Activated CD4-positive, alpha-beta T cell treated with anti-CD3 and anti-CD28 coated beads, Interleukin-2, amount 50 U/mL, for 48 hours (primary cell): ENCODE measurements at regions not wholly inside any gene's neighbourhood (a gene's known extent, or its start where the extent isn't known, plus 50 kb on each side); places are given as distances from the start of the nearest gene placed in this dataset.
"Not testable (repeated sequence)": the region's sequence is repeated elsewhere in the genome, so short reads cannot be mapped to it uniquely, and the experiment has no call there.

Source experiments
- DNase-seq, 2 experiments: peaks; one replicate each; pipeline ENCODE4 v3.0.0-alpha.2; 2020

DNA sequence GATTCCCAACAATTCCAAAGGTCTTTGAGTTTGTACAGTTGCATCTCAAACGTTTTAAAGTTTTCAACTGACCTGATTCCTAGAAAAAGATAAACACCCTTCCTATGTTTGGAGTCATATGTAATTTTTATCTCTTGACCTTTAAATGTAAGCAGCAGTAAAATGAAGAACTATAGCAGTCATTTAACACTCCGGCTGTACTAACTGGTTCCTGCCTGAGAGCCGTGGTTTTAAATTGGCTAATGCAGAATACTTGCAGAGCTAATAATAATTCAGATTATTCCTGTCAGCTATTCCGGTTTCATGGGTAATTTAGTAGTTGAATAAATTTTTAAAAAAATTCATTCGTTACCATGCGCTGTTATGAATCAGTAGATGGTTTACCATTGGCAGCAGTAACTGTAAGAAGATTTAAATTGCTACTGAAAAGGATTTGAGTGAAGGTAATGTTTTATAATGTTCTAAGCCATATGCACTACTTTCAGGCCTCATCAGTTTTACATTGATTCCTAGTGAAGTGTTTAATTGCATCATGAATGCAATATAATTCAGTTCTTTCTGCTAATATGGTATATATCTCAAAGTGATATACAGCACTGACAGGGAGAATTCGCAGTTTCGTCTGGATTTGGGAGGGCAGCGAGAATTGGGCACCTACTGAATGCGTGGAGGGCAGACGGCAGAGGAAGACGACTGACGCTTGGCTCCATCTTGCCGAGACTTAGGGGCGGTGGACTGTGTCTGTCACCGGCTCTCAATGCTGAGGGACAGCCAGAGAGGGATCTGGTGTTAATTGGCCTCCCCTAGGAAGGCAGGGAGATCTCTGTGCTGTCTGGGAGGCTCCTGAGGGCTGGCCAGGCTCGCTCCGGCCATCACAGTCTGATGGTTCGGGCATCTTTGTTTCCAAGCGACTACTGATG is 217.7 kb downstream of the PHETA1 start:
- DNase-seq = no peak

GRCh38 chr12:111150360-111150759 is 218.5 kb downstream of the PHETA1 start:
- no peak for DNase-seq

DNA sequence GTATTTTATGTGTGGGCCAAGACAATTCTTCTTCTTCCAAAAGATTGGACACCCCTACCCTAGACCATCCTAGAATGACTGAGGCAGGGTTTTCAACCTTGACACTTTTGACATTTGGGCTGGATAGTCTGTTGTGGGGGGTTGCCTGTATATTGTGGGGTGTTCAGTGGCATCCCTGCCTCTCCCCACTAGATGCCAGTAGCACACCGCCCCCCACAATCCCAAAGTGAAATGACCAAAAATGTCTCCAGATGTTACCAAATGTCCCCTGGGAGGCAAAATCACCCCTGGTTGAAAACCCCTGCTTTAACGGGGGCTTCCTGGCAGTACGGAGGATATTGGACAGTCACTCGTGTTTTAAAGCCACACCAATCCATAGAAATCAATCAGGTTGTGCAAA is 219.6 kb downstream of the PHETA1 start:
- no peak for DNase-seq

DNA sequence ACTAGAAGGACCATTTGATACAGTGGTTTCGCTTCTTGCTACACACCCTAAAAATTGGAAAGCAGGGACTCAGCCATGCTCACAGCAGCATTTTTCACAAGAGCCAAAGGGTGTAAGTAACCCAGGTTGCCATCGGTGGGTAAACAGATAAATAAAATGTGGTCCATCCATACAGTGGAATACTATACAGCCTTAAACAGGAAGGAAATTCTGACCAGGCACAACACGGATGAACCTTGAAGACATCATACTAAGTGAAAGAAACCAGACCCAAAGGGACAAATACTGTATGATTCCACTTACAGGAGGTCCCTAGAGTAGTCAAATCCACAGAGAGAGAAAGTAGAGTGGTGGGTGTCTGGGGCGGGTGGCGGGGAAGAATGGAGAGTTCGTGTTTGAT is 220.9 kb downstream of the PHETA1 start:
- no peak for DNase-seq

DNA sequence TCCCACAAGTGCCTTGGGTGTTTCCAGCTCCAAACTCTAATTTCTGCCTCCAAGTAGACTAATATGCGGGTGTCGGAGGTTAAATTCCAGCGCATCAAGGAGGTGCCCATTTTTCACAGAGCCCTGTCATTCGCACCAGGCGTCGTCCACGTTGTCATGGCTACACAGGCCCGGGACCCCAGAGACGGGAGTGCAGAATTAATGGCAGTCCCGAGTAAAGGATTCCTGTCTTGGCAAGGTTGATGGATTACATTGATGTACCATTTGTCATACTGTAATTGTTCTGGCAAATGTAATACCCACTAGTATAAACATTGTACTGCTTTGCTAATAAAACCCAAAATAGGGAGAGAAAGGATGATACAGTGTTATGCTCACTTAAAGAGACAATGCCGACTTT is 222.9 kb upstream of the MYL2 start:
- DNase-seq = no peak

GRCh38 chr12:111141205-111141604 is 220.8 kb upstream of the MYL2 start:
- DNase-seq = no peak

DNA sequence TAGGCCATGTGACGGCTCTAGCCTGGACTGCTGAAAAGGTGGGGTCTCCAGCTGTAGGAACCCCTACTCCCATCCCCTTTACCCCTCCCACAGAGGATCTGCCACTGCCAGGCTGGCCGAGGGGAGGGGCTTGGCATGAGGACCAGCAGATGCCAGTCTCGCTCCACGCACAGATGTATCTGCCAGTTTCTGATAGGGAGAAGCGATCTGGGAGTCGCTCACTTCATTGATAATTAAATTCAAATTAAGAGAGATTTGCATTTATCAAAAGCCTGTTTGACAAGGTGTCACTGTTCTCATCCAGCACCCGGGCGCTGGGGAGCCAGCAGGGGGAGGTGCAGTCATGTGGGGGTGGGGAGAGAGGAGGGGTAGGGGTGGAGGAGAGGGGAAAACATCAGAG is 217.6 kb upstream of the MYL2 start:
- no peak for DNase-seq

GRCh38 chr12:111135293-111135832 is 215.0 kb upstream of the MYL2 start:
- DNase-seq = no peak

GRCh38 chr12:111130336-111130735 is 210.0 kb upstream of the MYL2 start:
- no peak for DNase-seq

DNA sequence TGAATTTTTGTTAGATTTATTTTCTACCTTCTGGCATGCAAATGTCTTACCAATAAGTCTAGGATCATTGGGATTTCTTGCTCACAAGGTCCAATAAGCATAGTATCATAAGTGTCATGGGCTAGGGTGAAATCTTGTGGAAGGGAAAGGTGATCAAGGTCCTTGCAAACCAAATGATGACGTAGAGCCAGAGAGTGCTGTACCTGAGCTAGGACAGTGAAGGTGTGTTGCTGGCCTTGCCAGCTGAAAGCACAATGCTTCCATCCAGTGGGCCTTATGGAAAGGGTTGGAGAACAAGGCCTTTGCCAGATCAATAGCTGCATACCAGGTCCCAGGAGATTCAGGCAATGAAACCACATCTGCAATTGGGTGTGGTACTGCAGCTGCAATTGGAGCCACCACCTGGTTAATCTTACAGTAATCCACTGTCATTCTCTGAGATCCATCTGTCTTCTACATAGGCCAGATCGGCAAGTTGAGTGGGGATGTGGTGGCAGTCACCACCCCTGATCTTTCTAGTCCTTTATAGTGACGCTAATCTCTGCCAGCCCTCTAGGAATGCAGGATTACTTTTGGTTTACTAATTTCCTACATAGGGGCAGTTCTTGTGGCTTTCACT is 208.9 kb upstream of the MYL2 start:
- DNase-seq = no peak

- DNase-seq = no peak
These were observed 206.0 kb upstream of the MYL2 start for GRCh38 chr12:111126331-111126730.

DNA sequence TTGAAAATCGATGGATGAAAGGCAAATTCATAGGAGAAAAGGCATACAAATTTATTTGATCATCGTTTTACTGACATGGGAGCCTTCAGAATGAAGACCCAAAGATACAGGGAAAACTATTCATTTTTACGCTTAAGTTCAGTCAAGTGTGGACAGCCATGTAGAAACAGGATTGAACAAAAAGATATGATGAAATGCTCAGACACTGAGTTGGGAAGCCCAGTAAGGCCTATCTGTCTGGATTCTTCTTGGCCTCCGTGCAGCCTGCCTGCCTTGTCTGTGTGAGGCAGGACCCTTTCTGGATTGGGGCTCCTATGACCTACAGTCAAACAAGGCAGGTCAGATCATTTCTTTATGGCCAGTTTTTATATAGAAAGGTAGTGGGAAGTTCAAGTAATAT is 203.8 kb upstream of the MYL2 start:
- DNase-seq = no peak

GRCh38 chr12:111123390-111123789 is 203.0 kb upstream of the MYL2 start:
- no peak for DNase-seq

DNA sequence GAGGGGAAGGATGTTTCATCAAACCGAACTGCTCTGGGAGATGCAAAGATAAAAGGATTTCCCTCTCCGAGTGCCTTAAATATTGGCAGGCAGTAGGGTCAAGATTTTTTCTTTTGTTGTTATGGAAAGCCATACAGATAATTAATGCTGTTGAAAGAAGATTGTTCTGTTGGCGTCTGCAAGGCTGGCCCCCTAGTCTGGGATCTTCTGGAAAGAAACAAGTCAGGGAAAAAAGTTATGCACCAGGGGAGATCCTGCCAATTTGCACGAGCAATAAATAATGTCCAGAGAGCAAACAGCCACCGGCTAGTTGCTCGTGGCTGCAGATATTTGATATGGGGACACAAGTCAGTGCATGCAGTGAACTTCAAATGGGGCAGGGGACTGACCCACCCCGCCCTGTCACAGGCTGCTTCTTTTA is 202.1 kb upstream of the MYL2 start:
- no peak for DNase-seq

DNA sequence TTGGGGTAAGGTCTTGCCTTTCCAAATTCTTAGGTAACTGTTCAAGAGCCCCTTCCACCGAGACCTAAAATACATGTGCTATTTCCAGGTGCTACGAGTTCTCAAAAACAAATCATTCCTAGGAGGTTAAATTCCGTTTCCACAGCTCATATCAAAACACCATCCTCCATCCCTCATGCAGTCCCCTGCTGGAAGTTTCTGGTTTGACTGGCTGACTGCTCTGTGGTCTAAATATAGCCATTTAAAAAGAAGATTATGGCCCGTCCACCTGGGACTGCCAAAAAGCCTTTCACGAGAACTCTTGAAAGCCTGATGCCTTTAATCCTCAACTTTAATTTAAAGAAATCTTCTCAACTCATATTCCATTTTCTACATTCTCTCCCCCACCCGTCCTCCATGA is 201.5 kb upstream of the MYL2 start:
- no peak for DNase-seq

GRCh38 chr12:111120578-111120977 is 200.2 kb upstream of the MYL2 start:
- no peak for DNase-seq

- DNase-seq = no peak
These were observed 196.6 kb upstream of the MYL2 start for GRCh38 chr12:111117017-111117416.

DNA sequence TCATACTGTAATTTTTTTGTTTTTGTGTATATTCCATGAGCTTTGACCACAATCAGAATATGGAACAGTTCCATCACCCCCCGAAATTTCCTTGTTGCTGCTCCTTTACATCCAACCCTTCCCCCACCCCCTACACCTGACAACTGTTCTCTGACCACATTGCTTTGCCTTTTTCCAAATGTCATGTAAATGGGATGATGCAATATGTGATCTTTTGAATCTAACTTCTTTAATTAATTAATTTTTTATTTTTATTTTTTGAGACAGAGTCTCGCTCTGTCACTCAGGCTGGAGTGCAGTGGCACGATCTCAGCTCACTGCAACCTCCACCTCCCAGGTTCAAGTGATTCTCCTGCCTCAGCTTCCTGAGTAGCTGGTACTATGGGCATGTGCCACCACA is 192.9 kb upstream of the MYL2 start:
- DNase-seq = not testable (repeated sequence)

DNA sequence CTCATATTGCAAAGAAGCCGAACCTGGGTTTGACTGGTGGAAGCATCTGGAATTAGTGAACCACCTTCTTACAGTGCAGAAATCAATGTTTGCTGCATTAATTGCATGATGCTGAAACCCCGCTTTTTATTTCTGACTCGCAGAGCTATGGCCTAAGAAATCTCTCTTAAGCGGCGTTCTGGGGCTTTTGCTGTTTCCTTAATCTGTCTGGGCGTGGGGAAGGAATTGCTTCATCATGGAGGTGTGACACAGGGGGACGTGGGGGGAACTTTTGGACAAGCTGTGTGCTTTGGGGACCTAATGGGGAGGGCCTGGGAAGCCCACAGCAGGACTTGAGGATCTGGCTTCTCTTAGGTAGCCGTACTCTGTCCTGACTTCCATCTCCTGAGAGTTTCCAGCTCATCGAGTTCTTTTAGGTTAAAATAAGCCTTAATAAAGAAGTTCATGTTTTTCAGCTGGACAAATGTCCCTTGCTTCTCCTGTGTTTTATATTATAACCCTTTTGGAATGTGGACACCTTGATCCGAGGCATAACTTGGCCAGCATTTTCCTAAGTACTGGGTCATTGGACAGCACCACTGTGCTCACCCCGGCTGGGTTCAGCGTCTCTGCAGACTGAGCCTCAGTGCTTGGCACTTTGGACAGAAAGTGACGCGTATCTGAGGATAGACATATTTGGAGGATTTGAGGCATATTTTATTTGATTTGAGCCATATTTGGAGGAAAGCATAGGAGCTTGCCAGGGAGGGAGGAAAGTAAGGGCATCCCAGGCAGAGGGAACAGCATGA is 192.1 kb upstream of the MYL2 start:
- DNase-seq = no peak

DNA sequence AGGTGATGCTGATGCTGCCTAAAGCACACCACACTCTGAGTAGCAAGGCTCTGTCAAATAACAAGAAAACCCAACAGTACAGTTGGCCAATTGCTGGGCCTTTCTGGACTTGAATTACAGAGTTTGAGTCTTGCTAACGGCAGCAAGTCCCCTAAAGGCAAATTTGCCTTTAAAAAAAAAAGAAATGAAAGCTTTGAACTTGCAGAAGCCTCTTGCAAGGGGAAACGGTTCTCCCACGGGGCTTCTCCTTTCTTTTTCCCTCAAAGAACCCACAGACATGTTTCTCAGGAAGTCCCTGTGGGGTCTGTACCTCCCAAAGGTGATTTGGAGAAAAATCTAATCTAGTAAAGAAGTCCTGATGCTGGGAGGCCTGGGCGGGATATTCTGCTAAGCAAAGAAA is 191.3 kb upstream of the MYL2 start:
- no peak for DNase-seq

GRCh38 chr12:111110556-111110955 is 190.2 kb upstream of the MYL2 start:
- DNase-seq = no peak

GRCh38 chr12:111108726-111109125 is 188.3 kb upstream of the MYL2 start:
- no peak for DNase-seq

DNA sequence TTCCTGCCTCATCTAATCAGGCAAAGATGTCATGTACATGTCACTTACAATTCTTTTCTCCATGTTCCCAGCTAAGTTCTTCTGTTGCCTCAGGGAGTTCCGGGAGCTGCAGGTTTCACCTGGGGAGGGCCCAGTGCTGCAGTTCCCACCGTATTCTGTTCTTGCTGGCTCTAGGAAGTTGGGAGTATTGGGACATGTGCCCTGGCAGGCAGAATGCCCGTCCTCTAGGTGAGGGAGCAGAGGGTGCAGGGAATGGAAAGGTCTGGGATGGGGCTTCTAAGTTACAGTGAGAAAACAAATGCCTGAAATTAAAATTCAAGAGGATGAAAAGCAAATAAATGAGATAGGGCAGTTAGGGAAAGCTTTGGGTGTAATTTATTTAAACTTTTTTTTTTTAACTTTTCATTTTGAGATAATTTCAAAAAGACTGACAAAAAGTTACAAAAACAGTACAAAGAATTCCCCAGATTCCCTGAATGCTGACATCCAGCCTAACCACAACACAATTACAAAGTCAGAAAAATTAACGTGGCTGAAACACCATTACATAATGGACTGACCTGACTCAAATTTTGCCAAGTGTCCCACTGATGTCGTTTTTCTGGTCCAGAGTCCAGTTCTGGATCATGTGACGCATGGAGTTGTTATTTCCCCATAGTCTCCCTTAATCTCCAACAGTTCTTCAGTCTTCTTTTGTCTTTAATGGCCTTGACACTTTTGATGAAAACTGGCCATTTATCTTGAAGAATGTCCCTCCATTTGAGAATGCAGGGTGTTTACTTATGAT is 187.2 kb upstream of the MYL2 start:
- DNase-seq = no peak
